Jurkat, Clone E6-1 (cell line): ENCODE measurements at regions not wholly inside any gene's neighbourhood (a gene's known extent, or its start where the extent isn't known, plus 50 kb on each side); places are given as distances from the start of the nearest gene placed in this dataset.
A peak's percentile ranks its signal among the peaks of the same experiment; 100 is the strongest.

Experiments
- DNase-seq: peaks from one replicate; pipeline ENCODE4 v3.0.0-alpha.2; 2011; ENCODE audit warnings: low read depth, low spot score
- H3K4me3 ChIP-seq: 2 replicates; pipeline ENCODE4 v1.5.1; 2011; ENCODE audit warnings: mild to moderate bottlenecking, low read length, control low read depth, moderate library complexity

- peak; percentile 63 for DNase-seq
- H3K4me3 ChIP-seq: no peak overlapping the region
These were observed 50.7 kb upstream of the TNFRSF21 start for GRCh38 chr6:47360388-47360787.

- H3K4me3 ChIP-seq: no peak overlapping the region
- DNase-seq: no peak
These were observed 53.3 kb upstream of the TNFRSF21 start for GRCh38 chr6:47362857-47363461.

DNA sequence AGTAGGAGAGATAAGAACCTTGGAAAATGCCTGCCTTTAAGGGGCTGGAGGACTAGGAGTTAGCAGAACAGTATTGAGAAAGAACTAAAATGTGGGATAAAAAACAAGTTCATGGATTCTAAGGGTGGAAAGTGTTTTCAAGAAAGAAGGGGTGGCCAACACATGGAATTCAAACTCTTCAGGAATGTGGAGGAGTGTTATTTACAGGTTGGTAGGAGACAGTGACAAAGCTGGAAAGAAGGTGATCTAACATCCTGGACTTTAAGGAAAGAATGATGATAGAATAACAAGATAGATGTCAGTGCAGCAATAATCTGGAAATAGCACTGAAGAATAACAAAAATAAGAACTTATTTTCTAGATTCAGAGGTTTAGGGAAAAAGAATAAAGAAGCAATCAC, 54.0 kb upstream of the TNFRSF21 start:
- DNase-seq: no peak
- no peak overlapping the region for H3K4me3 ChIP-seq

GRCh38 chr6:47366335-47366890, 56.7 kb upstream of the TNFRSF21 start:
- DNase-seq: no peak
- H3K4me3 ChIP-seq: no peak overlapping the region

- no peak for DNase-seq
- H3K4me3 ChIP-seq: no peak overlapping the region
These were observed 61.6 kb upstream of the TNFRSF21 start for GRCh38 chr6:47371139-47371869.

DNA sequence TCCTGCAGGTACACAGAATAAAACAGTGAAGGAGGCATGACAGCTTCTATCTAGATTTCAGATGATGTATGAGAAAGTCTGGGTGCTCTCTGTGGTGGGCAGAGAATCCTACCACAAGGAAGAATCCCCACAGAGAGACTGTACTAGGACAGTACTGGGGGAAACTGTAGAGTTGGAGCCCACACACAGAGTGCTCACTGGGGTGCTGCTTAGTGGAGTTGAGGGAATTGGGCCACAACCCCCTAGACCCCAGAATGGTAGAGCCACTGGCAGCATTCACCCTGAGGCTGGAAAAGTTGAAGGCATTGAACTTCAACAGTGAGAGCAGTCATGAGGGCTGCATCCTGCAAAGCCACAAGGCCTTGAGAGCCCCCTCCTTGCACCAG, 62.2 kb upstream of the TNFRSF21 start:
- no peak overlapping the region for H3K4me3 ChIP-seq

GRCh38 chr6:47372318-47372717, 62.6 kb upstream of the TNFRSF21 start:
- H3K4me3 ChIP-seq: no peak overlapping the region
- no peak for DNase-seq

More for the DNA sequence above, 62.2 kb upstream of the TNFRSF21 start:
- no peak for DNase-seq

DNA sequence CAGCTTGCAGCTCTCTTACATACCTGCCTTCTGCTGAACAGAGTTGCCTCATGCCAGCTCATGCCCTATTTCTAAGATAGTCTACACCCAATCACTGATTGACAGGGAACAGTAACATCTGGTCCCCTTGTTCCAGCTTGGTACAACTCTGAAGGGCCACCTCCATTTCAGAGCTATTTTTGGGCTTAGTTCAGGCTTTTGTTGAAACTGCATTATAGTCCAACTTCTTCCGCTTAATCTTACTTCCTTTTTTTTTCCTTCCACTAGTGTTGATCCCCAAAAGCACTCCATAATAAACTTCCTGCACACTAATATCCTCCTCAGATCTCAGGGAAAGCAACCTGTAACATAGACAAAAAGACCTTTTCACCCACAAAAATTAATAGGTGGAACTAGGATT, 65.7 kb upstream of the TNFRSF21 start:
- H3K4me3 ChIP-seq: no peak overlapping the region
- DNase-seq: no peak

GRCh38 chr6:47376930-47377329, 67.2 kb upstream of the TNFRSF21 start:
- no peak for DNase-seq

DNA sequence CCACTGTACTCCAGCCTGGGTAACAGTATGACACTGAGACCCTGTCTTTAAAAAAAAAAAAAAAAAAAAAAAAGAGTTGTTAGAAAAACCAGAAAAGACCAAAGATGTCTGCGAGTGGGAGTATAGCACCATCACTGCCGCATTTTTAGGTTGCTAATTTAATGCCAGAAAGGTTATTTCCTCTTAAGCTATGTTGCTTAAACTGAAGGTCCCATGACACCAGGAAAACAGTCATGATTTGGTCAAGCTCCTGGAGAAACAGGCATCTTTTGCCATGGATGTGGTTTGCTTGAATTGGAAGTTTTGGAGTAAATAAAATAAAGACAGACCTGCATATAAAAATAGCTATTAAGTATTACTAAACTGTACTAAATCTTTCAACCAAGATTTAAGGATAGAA, 68.3 kb upstream of the TNFRSF21 start:
- H3K4me3 ChIP-seq: no peak overlapping the region

More at GRCh38 chr6:47376930-47377329, 67.2 kb upstream of the TNFRSF21 start:
- H3K4me3 ChIP-seq: no peak overlapping the region

DNA sequence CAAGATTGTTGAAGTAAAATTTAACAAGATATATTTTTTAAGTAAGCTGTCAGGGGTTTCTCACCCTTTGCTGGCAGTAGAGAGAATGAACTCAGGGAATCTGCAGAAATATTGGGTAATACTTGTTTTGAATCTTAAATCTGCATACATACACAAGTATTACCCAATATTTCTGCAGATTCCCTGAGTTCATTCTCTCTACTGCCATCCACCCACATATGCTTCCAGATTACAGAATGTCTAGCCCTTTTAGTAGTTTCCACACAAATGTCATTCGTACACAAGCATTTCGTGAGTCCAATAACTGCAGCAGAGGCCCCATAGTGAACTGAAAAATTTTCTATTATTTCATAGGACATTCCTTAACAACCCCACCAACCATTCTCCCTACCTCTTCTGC, 69.6 kb upstream of the TNFRSF21 start:
- H3K4me3 ChIP-seq: no peak overlapping the region
- no peak for DNase-seq

More for the DNA sequence above, 68.3 kb upstream of the TNFRSF21 start:
- no peak for DNase-seq

- no peak overlapping the region for H3K4me3 ChIP-seq
- no peak for DNase-seq
These were observed 70.5 kb upstream of the TNFRSF21 start for GRCh38 chr6:47380251-47380650.

GRCh38 chr6:47381036-47381435, 71.3 kb upstream of the TNFRSF21 start:
- no peak for DNase-seq
- H3K4me3 ChIP-seq: no peak overlapping the region

- DNase-seq: no peak
- H3K4me3 ChIP-seq: no peak overlapping the region
These were observed 73.7 kb upstream of the TNFRSF21 start for GRCh38 chr6:47383360-47383759.

- no peak for DNase-seq
- H3K4me3 ChIP-seq: no peak overlapping the region
These were observed 82.0 kb upstream of the TNFRSF21 start for GRCh38 chr6:47391675-47392074.

- no peak for DNase-seq
- H3K4me3 ChIP-seq: no peak overlapping the region
These were observed 82.5 kb upstream of the TNFRSF21 start for GRCh38 chr6:47392251-47392650.

DNA sequence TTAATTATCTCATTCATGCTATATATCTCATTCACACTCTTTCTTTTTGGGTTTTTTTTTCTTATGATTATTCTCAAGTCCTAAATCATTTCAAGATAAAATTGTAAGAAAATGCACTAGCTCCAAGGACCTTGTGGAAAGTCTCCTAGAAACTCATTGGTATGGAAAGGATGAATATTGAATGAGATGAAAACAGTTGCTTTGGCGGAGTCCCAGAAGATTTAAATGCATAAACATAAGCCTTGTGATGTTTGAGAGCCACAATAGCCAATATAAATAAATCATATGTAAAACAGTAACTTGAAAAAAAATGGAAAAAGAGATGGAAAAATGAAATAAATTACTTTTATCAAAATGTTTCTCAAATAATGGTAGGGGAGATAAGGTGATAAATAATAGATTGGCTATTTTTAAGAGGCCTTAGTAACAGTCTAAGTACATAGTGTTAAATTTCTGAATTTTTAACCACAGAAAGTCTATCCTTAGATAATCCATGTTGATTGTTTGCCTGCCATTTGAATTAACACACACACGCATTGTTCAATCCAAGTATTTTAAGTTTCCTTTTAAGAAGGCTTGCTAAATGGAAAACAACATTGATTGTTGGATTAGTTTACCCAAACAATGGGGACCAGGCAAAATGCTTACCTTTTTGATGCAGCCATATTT, 81.1 kb upstream of the CD2AP start:
- no peak overlapping the region for H3K4me3 ChIP-seq
- no peak for DNase-seq

- no peak for DNase-seq
These were observed 77.0 kb upstream of the CD2AP start for GRCh38 chr6:47400581-47400980.

DNA sequence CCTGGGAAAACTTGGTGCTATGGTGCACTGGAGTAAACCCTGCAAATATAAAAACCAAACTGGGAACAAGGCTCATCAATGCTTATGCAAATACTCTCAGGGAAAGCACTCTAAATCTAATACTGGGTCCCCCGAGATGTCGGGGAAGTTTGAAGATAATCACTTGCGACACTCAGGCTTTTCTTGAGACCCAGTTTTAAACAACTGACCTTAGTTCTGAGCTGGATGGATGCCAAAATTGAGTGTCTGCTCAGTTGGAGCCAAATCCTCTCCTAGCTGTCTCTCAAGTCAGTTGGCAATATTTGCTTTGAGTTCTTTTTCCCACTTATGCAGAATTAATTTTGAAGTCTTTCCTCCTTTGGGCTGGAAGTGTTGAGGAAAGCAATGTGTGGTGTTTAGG, 75.5 kb upstream of the CD2AP start:
- H3K4me3 ChIP-seq: no peak overlapping the region
- DNase-seq: no peak

More at GRCh38 chr6:47400581-47400980, 77.0 kb upstream of the CD2AP start:
- no peak overlapping the region for H3K4me3 ChIP-seq

- no peak overlapping the region for H3K4me3 ChIP-seq
- DNase-seq: no peak
These were observed 74.5 kb upstream of the CD2AP start for GRCh38 chr6:47403056-47403455.
